H9 (cell line): ENCODE measurements at regions not wholly inside any gene's neighbourhood (a gene's known extent, or its start where the extent isn't known, plus 50 kb on each side); places are given as distances from the start of the nearest gene placed in this dataset.

Experiments
- DNase-seq: peaks from one replicate; pipeline ENCODE4 v3.0.0-alpha.2; 2017
- H2AFZ ChIP-seq: one replicate; pipeline ENCODE4 v1.6.1; 2013; ENCODE audit warnings: mild to moderate bottlenecking, low read length, control low read depth, moderate library complexity
- H2AK5ac ChIP-seq: 2 replicates; pipeline ENCODE4 v1.6.1; 2013; ENCODE audit warnings: low read length, control low read depth, mixed read lengths; ENCODE audit not compliant: insufficient read length
- H2BK120ac ChIP-seq: one replicate; pipeline ENCODE4 v1.6.1; 2013; ENCODE audit warnings: low read depth, mild to moderate bottlenecking, low read length, control low read depth, inconsistent platforms; ENCODE audit not compliant: poor library complexity, severe bottlenecking
- H2BK12ac ChIP-seq: 2 replicates; pipeline ENCODE4 v1.6.1; 2013; ENCODE audit warnings: low read length, control low read depth, mixed read lengths, low read depth; ENCODE audit not compliant: insufficient read length
- H2BK15ac ChIP-seq: 2 replicates; pipeline ENCODE4 v1.6.1; 2013; ENCODE audit warnings: low read depth, low read length, control low read depth
- H2BK20ac ChIP-seq: one replicate; pipeline ENCODE4 v1.6.1; 2013; ENCODE audit warnings: low read depth, mild to moderate bottlenecking, low read length, control low read depth, inconsistent platforms; ENCODE audit not compliant: poor library complexity, severe bottlenecking
- H2BK5ac ChIP-seq: 2 replicates; pipeline ENCODE4 v1.6.1; 2013; ENCODE audit warnings: low read length, control low read depth, mixed read lengths; ENCODE audit not compliant: insufficient read length
- H3K14ac ChIP-seq: 2 replicates; pipeline ENCODE4 v1.6.1; 2013; ENCODE audit warnings: low read length, control low read depth; ENCODE audit not compliant: insufficient read depth
- H3K18ac ChIP-seq: 2 replicates; pipeline ENCODE4 v1.6.1; 2013; ENCODE audit warnings: low read depth, mild to moderate bottlenecking, mixed read lengths, low read length, control low read depth; ENCODE audit not compliant: insufficient read length
- H3K23ac ChIP-seq: 2 replicates; pipeline ENCODE4 v1.6.1; 2013; ENCODE audit warnings: low read length, control low read depth, mixed read lengths, low read depth; ENCODE audit not compliant: insufficient read length
- H3K23me2 ChIP-seq: 2 replicates; pipeline ENCODE4 v1.6.1; 2013; ENCODE audit warnings: low read depth, mild to moderate bottlenecking, mixed read lengths, low read length, control low read depth; ENCODE audit not compliant: insufficient read length, poor library complexity, severe bottlenecking
- H3K27ac ChIP-seq: 2 replicates; pipeline ENCODE4 v1.5.1; 2013; ENCODE audit warnings: low read length, control low read depth, mixed read lengths, low read depth; ENCODE audit not compliant: insufficient read length
- H3K27me3 ChIP-seq: 2 replicates; pipeline ENCODE4 v1.6.1; 2013; ENCODE audit warnings: low read length, control low read depth, inconsistent platforms; ENCODE audit not compliant: insufficient read depth
- H3K4ac ChIP-seq: 2 replicates; pipeline ENCODE4 v1.6.1; 2013; ENCODE audit warnings: low read depth, mild to moderate bottlenecking, control low read depth, inconsistent platforms, low read length, moderate library complexity
- H3K4me1 ChIP-seq: 2 replicates; pipeline ENCODE4 v1.6.1; 2013; ENCODE audit warnings: low read length, control low read depth, inconsistent platforms; ENCODE audit not compliant: insufficient read depth
- H3K4me2 ChIP-seq: 2 replicates; pipeline ENCODE4 v1.6.1; 2013; ENCODE audit warnings: low read length, control low read depth, mixed read lengths; ENCODE audit not compliant: insufficient read length, insufficient read depth
- H3K56ac ChIP-seq: 2 replicates; pipeline ENCODE4 v1.6.1; 2013; ENCODE audit warnings: low read depth, mild to moderate bottlenecking, mixed read lengths, low read length, control low read depth; ENCODE audit not compliant: insufficient read length
- H3K79me1 ChIP-seq: 2 replicates; pipeline ENCODE4 v1.6.1; 2013; ENCODE audit warnings: low read depth, mild to moderate bottlenecking, moderate library complexity, low read length, control low read depth, inconsistent platforms; ENCODE audit not compliant: insufficient read depth, poor library complexity, severe bottlenecking
- H3K79me2 ChIP-seq: 2 replicates; pipeline ENCODE4 v1.6.1; 2013; ENCODE audit warnings: low read length, control low read depth, inconsistent platforms; ENCODE audit not compliant: insufficient read depth
- H3K9ac ChIP-seq: 2 replicates; pipeline ENCODE4 v1.6.1; 2013; ENCODE audit warnings: low read length, control low read depth, mixed read lengths; ENCODE audit not compliant: insufficient read length; ENCODE audit errors: extremely low read depth
- H3K9me3 ChIP-seq: one replicate; pipeline ENCODE4 v1.6.1; 2013; ENCODE audit warnings: low read depth, low read length, inconsistent platforms; ENCODE audit not compliant: control insufficient read depth
- H3T11ph ChIP-seq: one replicate; pipeline ENCODE4 v1.6.1; 2013; ENCODE audit warnings: mild to moderate bottlenecking, low read length, control low read depth, inconsistent platforms
- H4K20me1 ChIP-seq: one replicate; pipeline ENCODE4 v1.6.1; 2013; ENCODE audit not compliant: control insufficient read depth, insufficient read length, insufficient read depth
- H4K5ac ChIP-seq: 2 replicates; pipeline ENCODE4 v1.6.1; 2013; ENCODE audit warnings: low read depth, mild to moderate bottlenecking, mixed read lengths, low read length, control low read depth; ENCODE audit not compliant: insufficient read length
- H4K8ac ChIP-seq: replicated peaks from 2 replicates; pipeline ENCODE4 v1.6.1; 2013; ENCODE audit warnings: low read length, control low read depth, mixed read lengths, low read depth; ENCODE audit not compliant: insufficient read length
- H4K91ac ChIP-seq: 2 replicates; pipeline ENCODE4 v1.6.1; 2013; ENCODE audit warnings: low read depth, mild to moderate bottlenecking, moderate library complexity, mixed read lengths, low read length, control low read depth; ENCODE audit not compliant: insufficient read length
- H3K27ac Mint-ChIP-seq, 3 experiments: 2 replicates in 2 of 3; 3 replicates in 1 of 3; pipeline ENCODE4 v1.8.0; 2020 to 2021; ENCODE audit warnings: mixed read lengths in 3 of 3, mild to moderate bottlenecking in 1 of 3, moderate library complexity in 1 of 3
- H3K27me3 Mint-ChIP-seq: 2 replicates; pipeline ENCODE4 v1.8.0; 2021; ENCODE audit warnings: low read depth, mild to moderate bottlenecking, moderate library complexity, mixed read lengths
- H3K36me3 Mint-ChIP-seq, 3 experiments: 2 replicates in 2 of 3; 3 replicates in 1 of 3; pipeline ENCODE4 v1.8.0; 2020 to 2021; ENCODE audit warnings: low read depth in 3 of 3, mixed read lengths in 3 of 3; ENCODE audit not compliant: insufficient read depth in 1 of 3
- H3K4me1 Mint-ChIP-seq, 2 experiments: 2 replicates each; pipeline ENCODE4 v1.8.0; 2020; ENCODE audit warnings: mixed read lengths in 2 of 2
- H3K4me3 Mint-ChIP-seq, 2 experiments: 2 replicates in 1 of 2; 3 replicates in 1 of 2; pipeline ENCODE4 v1.8.0; 2020 to 2021; ENCODE audit warnings: mild to moderate bottlenecking in 2 of 2, mixed read lengths in 2 of 2, moderate library complexity in 1 of 2
- H3K9me3 Mint-ChIP-seq, 2 experiments: 2 replicates in 1 of 2; 3 replicates in 1 of 2; pipeline ENCODE4 v1.8.0; 2020; ENCODE audit warnings: mild to moderate bottlenecking in 2 of 2, mixed read lengths in 2 of 2, moderate library complexity in 1 of 2
- CTCF ChIP-seq: fragments of 200-600 bp; sonication (generic); conservative IDR thresholded peaks from 3 replicates; pipeline ENCODE4 v1.8.0; 2021; ENCODE audit warnings: antibody characterized with exemption, mild to moderate bottlenecking
- WGBS: extraction: QIAGEN DNeasy Blood & Tissue Kit; methylation state at CpG from one replicate; pipeline ENCODE4 v1.1.7; 2013; ENCODE audit warnings: missing lambda C conversion rate, low lambda C conversion rate, mixed read lengths; ENCODE audit not compliant: insufficient read length; ENCODE audit errors: extremely low coverage; 5-methylcytosine and 5-hydroxymethylcytosine counted together

- H3K56ac ChIP-seq: no peak overlapping the region
- H3K79me2 ChIP-seq: no peaks in the 10 kb centered on the region
- no peak overlapping the region for H3K18ac ChIP-seq
- H3K9me3 ChIP-seq: no peaks in the 10 kb centered on the region
- no peaks in the 10 kb centered on the region for H3K27me3 ChIP-seq
- H2BK5ac ChIP-seq: no peak overlapping the region
- H4K20me1 ChIP-seq: no peaks in the 10 kb centered on the region
- no peak overlapping the region for H3K23ac ChIP-seq
- no peaks in the 10 kb centered on the region for H3K23me2 ChIP-seq
- no peaks in the 10 kb centered on the region for H3K36me3 Mint-ChIP-seq
- H3K14ac ChIP-seq: no peak overlapping the region
- H3K4me3 Mint-ChIP-seq: no peak overlapping the region
- no peak overlapping the region for H2BK15ac ChIP-seq
- H3K4me1 ChIP-seq: no peaks in the 10 kb centered on the region
- H3T11ph ChIP-seq: no peak overlapping the region
- peaks cover 3 to 7% of the 10 kb centered on the region in 2 experiments for H3K4me1 Mint-ChIP-seq
- H3K27me3 Mint-ChIP-seq: peaks cover 32% of the 10 kb centered on the region
- H3K4ac ChIP-seq: no peak overlapping the region
- no peaks in the 10 kb centered on the region for H3K79me1 ChIP-seq
- no peak overlapping the region for H4K8ac ChIP-seq
- no peak overlapping the region for H2AFZ ChIP-seq
- H3K9ac ChIP-seq: no peak overlapping the region
- H4K5ac ChIP-seq: no peak overlapping the region
- H3K4me2 ChIP-seq: no peak overlapping the region
- no peak overlapping the region for H4K91ac ChIP-seq
- no CpG with 5 or more reads among the region's 5 CpGs for WGBS
- no peak overlapping the region for H2AK5ac ChIP-seq
- H3K27ac Mint-ChIP-seq: no peak overlapping the region
- TF ChIP-seq CTCF: no peak
- no peak overlapping the region for H3K27ac ChIP-seq
- no peak for DNase-seq
- H2BK12ac ChIP-seq: no peak overlapping the region
- no peak overlapping the region for H2BK20ac ChIP-seq
- no peak overlapping the region for H2BK120ac ChIP-seq
- H3K9me3 Mint-ChIP-seq: no peaks in the 10 kb centered on the region; a peak in 1 of 5 replicates
These were observed 106.1 kb upstream of the STC2 start for GRCh38 chr5:173434270-173434669.
